SKM-1 treated with dmso at 0.1 percent for 144 hours (cell line): ENCODE measurements at regions not wholly inside any gene's neighbourhood (a gene's known extent, or its start where the extent isn't known, plus 50 kb on each side); places are given as distances from the start of the nearest gene placed in this dataset.

ENCODE experiments used
- DNase-seq: peaks from one replicate; lab custom pipeline; 2025; ENCODE audit not compliant: unreplicated experiment; lab: John Stamatoyannopoulos, UW

- DNase-seq = no peak
Observed at GRCh38 chr2:151087377-151087776, 174.3 kb downstream of the RBM43 start.

GRCh38 chr2:151085181-151085611 is 176.5 kb downstream of the RBM43 start:
- no peak for DNase-seq

GRCh38 chr2:151083856-151084795 is 177.5 kb downstream of the RBM43 start:
- DNase-seq = no peak

- DNase-seq = no peak
Observed at GRCh38 chr2:151078889-151079288, 182.8 kb downstream of the RBM43 start.

GRCh38 chr2:151071906-151072305 is 189.8 kb downstream of the RBM43 start:
- no peak for DNase-seq

GRCh38 chr2:151071382-151071781 is 190.3 kb downstream of the RBM43 start:
- no peak for DNase-seq

DNA sequence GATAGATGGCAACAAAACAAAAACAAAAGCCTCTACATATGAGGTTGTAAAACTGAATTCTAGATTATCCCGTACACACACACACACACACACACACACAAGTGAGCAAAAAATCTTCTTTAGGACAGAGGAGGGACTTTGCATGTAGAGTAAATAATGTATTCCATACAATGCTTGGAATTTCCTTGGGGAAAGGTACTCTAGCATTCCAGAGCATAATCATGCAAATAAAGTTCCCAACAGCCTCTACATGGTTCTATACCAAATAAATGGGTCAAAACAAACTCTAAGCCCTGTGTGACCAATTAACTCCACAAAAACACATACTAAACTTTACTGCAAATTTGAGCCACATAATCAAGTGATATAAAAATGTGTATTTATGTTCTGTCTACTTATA is 191.4 kb downstream of the RBM43 start:
- no peak for DNase-seq

GRCh38 chr2:151067658-151068369 is 193.8 kb downstream of the RBM43 start:
- DNase-seq = no peak

DNA sequence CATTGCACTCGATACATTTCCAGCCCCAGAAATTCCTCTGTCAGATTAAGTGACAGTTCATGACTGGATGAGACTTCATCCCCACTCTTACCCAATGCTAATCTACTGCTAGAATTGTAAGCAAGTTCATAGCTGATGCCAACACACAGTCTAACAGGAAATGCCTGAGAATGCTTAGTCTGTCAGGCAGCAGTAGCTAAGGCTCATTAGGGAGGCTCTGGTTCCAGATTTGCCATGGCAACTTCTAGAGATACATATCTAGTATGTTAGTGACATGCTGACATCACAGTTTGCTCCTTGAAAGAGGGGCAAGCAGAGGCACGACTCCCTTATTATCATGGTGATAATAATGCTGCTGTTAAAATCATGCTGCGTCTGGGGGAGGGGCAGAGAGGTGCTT is 198.4 kb downstream of the RBM43 start:
- DNase-seq = no peak

DNA sequence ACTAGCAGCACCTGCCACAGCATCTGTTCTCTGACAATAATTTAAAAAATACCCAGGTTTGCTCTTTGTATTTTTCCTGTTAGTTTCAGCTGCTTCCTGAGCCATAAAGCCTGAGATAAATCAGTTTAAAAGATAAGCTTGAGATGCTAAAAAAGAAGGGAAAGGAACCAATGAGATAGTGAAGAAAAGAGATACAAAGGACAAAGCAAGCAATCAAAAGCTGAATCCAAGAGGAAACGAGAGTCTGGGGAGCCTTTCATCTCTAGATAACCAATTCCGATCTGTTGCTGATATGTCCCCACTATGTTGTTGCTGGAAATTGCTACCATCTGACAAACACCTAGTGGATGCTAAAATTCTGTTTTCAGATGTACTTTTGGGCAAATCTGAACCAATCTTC is 201.4 kb downstream of the RBM43 start:
- DNase-seq = no peak

GRCh38 chr2:151056870-151057269 is 204.8 kb downstream of the RBM43 start:
- no peak for DNase-seq

GRCh38 chr2:151053661-151053990 is 208.0 kb downstream of the RBM43 start:
- DNase-seq = no peak

- no peak for DNase-seq
Observed at GRCh38 chr2:151052850-151053660, 208.6 kb downstream of the RBM43 start.

DNA sequence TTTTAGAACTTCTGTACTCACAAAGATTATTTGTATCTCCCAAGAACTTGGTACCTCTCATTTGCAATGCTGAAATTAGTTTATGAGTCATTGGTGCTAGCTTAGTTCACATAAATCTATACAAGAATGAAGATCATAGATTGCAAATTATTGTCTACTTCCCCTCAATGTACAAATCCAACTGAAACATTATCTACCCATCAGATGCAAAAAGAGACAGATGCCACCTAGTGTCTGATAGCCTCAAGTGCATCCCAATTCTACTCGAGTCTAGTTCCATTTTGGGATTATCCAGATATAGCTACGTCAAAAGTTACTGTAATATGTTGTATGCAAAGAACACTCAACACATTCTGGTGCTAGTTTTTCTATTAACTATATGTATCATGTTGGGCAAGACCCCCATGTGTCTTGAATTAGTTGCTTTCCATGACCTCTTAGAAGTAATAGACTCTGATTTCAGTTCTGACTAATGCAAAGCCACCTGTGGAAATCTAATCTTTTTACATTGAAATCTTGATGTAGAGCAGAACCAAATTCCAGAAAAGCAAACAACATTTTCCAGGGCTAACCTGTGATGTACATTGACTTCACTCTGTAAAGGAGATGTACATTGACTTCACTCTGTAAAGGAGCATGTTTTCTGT is 210.0 kb downstream of the RBM43 start:
- DNase-seq = peak; percentile 44

DNA sequence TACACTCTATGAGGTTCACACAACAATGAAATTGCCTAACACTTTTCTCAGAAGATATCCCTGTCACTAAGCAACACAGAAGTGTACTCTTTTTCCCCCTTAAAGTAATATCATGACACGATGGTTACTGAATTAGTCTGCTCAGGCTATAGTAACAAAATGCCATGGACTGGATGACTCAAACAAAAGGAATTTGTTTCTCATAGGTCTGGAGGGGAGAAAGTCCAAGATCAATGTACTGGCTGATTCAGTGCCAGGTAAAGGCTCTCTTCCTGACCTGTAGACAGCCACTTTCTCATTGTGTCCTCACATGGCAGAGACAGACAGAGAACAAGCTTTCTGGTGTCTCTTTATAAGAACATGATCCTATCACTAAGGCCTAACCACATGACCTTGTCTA is 211.9 kb downstream of the RBM43 start:
- DNase-seq = no peak

DNA sequence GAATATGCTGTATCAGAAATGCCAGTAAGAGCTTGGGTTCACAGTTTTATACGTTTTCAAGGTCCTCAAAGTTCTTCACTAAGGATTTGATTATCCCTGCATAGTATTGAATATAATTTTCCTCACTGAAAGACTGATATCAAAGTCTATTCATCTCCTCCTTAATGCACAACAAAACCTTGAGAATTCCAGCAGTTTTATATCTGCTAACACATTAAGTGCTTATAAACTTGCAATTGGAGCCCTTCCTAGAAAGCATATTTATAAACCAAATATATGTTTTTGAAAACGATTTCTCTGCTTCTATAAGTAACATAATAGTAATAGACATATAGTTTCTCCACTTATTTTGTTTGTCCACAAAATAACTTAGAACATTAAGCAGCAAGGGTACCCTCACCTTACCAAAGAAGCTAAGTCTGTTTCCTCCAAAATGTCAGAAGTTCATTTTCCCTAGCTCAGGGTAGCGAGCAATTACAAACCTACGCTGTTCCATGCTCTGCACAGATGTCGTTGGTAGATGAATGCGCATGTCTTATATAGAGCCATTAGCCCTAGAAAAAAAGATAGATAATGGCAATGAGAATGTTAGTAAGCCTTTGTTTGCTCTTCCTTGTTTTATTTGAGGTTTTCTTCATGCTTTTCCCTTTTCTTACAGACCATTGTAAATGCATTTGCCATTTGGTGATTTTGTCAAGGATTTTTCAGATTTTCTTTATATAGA is 213.2 kb downstream of the RBM43 start:
- no peak for DNase-seq

- no peak for DNase-seq
Observed at GRCh38 chr2:151043484-151043883, 218.2 kb downstream of the RBM43 start.

DNA sequence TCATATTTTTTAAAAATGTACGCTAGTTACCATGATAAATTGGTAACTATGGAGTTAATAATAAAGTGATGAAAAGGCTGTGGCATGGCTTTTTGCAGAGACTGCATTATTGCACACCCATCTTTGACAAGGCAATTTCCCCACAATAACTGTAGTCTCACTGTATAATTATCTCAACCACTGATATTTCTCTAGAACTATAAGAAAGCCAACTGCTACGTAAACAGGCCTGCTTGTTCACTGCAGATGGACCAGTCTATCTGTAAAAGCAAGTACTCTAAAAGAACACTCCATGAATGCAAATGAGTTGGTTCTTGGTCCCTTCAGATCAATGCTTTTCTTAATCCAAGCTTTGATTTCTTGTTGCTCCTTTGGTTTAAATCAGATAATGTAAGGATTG is 218.7 kb downstream of the RBM43 start:
- no peak for DNase-seq

DNA sequence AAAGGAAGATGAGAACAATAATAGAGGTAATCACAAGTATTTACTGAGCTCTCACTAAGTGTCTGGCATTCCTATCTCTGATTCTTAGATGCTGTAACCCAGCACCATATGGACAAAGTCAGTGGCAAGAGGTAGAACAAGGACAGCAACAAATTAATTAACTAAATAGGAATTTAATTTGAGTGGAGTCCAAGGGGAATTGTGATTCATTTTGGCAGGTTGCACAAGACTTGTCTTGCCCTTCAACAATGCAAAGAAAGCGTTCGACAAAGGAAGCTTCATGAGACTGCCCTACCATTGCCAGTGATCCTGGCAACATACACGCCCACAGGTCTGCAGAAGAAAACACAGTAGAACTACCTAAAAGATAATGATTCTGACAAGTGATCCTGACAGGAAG is 221.6 kb downstream of the RBM43 start:
- DNase-seq = no peak

GRCh38 chr2:151038516-151038915 is 223.1 kb downstream of the RBM43 start:
- DNase-seq = no peak
